Pulmonary artery endothelial cell (primary cell): ENCODE measurements at regions not wholly inside any gene's neighbourhood (a gene's known extent, or its start where the extent isn't known, plus 50 kb on each side); places are given as distances from the start of the nearest gene placed in this dataset.

Experiments
- DNase-seq: peaks from one replicate; pipeline ENCODE4 v3.0.0-alpha.2; 2011; ENCODE audit warnings: low read depth, low spot score

DNA sequence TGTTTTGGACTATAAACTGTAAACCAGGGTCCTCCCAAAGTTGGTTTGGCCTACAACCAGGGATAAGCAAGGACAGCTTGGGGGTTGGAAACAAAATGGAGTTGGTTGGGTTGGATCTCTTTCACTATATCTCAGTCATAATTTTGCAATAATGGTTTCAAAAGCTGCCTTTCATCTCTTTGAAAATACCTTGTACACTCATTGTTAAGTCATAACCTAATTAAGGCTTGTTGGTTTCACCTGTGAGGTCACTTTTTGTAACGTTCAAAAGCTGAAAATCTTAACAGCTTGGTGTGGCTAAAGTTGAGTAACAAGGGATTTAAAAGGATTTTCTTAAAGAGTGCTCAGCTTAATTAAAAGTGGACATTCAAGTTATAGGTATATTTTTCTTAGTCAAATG, 476.1 kb downstream of the IPMK start:
- DNase-seq: no peak

DNA sequence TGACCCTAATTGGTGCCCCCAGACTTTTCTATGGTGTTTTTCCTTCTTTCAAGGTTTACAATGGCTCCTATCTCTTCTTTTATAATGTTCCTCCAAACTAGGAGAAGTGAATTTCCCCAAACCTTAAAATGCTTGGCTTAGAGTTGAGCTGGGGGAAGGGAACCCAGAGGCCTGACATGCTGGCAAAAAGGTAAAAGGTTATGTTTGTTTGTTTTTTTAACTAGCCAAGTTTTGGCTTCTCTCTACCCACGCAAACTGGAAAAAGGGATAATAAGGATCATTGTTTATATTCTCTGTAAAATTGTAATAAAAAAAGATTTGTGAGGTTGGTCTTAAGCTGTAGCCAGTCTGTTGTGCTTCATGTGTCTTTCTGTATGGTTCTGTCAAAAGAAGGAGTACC, 477.0 kb downstream of the IPMK start:
- DNase-seq: no peak

DNA sequence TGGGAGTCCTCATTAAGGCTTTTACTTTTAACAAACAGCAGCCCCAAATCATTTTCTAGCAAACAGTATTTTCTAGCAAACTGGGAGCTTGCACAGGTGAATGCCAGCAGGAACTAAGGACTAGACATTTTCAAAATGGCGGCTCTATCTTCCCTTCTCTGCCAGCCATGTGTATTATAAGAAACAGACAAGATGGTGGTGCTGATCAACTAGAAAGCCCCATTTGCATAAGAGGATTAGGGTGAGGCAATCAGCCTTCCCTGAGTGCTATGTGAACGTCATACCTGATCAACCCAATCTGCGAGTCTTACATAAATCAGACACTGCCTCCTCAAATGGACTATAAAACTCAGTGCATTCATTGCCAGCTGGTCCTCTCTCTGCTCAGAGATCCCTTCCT, 479.6 kb downstream of the IPMK start:
- no peak for DNase-seq

DNA sequence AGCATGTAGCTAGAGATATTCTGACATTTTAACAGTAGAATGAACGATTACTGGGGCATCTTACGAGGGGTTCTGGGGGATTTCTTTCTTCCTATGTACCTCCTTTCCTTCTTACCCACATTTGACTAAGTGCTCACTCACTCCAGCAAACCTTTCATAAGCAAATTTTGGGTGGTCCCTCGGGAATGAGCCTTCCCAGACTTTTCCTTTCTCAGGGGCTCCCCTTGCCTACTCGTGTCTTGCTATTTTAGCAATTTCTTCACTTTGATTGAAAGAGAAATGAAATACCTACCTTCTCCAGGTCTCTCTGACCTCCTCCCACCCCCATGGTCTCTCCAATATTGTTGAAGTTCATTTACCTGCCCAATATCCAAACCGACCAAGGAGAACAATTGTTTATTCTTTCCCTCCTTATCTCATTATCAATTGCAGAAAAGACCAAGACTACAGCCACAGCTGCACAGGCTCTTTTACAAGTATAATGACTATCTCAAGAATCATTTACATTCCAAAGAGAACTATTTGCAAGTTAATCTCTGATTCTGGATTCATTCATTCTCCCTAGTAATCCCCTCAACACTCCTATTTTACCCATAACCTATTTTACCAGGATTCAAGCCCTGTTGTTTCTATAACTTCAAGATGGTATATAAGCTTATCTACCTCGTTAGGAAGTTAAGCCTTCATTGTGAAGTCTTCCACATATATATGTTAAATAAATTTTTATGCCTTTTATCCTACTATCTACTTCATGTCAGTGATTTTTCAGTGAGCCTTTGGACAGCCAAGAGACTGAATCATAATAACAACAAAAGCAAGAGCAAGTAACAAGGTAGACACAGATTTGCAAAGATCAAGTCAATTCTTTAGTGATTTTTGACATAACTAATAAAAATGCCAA, 480.6 kb downstream of the IPMK start:
- DNase-seq: no peak

DNA sequence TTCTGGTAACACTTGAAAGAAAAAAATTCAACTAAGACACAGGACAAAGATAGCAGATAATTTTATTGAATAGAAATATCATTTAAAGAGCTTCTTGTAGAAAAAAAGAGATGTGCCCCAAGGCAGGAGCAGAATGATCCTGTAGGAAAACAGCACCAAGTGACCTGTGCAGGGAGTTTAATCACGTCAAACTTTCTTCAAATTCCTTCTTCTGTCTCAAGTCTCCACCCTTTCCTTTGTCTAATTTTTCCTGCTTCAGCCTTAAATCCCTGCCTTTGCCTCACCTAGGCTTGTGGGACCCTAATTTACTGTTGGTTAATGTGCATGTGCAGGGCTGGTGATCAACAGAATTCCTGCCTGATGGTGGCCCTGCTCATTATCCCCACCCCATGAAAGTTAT, 481.4 kb downstream of the IPMK start:
- no peak for DNase-seq

DNA sequence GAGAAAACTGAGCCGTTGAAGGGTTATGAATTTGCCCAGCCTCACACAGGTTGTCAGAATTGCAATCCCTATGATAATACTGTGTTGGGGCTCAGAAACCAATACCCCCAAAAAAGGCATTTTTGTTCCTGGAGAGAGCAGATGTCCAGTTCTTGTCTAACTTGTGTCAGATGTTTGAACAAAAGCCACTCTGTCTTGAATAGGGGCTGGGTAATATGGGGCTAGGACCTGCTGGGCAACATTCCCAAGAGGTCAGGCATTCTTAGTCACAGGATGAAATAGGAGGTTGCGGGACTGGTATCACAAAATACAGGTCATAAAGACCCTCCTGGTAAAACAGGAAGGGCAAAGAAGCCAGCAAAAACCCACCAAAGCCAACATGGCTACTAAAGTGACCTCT, 482.1 kb downstream of the IPMK start:
- DNase-seq: no peak

DNA sequence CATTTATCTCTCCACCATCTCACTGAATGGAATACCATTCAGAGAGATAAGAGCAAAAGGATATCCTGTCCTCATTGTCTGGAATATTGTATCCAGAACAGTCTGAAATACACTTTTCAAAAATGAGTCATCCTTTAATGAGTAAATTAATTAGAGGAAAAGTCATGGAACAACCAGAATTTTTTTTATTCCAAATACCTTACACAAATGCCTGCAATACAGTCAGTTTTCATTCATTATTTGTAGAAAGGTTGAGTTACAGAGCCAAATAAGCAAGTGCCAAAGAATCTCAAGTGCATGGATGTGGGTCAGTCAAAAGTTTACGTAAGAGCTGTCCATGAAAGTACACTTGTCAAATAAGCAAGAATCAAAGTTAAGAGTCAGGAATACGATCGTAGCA, 482.6 kb downstream of the IPMK start:
- DNase-seq: no peak

DNA sequence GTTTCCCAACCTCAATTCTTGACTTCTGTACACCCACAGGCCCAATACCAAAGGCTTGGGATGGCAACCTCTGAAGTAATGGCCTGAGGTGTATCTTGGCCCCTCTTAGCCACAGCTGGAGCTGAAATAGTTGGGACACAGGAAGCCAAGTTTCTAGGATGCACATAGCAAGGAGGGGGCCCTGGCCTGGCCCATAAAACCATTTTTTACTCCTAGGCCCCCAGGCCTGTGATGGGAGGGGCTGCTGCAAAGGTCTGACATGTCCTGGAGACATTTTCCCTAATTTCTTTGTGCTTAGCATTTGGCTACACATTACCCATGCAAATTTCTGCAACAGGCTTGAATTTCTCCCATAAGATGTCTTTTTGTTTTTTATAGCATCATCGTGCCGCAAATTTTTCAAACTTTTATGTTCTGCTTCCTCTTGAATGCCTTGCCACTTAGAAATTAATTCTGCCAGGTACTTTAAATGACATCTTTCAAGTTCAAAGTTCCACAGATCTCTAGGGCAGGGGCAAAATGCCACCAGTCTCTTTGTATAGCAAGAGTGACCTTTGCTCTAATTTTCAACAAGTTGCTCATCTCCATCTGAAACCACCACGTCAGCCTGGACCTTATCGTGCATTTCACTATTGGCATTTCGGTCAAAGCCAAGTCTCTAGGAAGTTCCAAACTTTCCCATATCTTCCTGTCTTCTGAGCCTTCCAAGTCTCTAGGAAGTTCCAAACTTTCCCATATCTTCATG, 490.8 kb downstream of the IPMK start:
- DNase-seq: no peak

DNA sequence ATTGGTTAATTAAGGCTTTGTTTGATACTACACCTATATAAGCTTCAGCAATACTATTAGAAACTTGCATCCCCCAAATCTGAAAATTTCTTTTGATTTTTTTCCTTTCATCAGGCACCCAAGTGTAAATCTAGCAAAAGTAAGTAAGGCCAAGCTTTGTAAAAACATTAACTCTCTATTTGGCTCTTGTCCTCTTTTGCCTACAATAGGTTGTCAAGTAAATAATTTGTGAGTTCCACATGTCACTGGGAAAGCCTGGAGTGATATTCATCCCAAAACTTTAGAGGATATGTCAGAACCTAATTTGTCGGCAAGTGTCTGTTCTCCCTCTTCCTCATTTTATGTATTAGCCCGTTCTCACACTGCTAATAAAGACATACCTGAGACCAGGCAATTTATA, 492.4 kb downstream of the IPMK start:
- no peak for DNase-seq

DNA sequence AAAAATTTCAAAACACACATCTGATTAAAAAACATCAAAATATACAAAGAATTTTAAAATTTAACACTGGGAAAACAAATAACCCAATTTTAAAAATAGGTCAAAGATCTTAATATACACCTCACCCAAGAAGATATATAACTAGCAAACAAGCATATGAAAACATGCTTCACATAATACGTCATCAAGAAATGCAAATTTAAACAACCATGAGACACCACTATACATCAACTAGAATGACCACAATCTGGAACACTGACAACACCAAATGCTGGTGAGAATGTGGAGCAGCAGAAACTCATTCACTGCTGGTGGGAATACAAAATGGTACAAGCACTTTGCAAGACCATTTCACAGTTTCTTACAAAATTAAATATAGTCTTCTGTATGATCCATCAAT, 498.4 kb downstream of the IPMK start:
- no peak for DNase-seq

DNA sequence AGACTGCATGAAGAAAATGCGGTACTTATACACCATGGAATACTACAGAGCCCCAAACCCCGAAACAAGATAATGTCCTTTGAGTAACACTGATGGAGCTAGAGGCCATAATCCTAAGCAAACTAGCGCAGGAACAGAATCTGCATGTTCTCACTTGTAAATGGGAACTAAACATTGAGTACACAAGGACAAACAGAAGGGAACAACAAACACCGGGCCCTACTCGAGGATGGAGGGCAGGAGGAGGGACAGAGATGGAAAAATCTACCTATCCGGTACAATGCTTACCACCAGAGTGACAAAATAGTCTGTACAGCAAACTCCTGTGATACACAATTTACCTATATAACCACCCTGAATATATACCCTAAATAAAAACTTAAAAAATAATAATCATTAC, 507.9 kb downstream of the IPMK start:
- no peak for DNase-seq

DNA sequence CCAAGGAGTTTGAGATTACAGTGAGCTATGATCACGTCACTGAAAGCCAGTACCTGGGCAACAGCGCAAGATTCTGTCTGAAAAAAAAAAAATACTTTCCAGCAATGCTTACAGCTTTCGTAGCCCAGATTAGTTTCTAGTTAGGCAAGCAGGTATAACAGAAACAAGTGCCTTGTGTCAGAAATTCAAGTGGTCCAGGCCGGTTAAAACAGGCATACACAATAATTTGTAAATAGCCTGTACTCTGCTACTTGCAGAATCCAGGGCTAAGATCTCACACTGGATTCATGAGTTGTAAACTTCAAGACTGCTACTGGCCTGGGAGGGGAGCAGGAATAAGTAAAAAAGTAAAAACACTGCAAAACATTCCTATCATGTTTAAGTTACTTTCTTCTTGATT, 512.9 kb downstream of the IPMK start:
- DNase-seq: no peak

DNA sequence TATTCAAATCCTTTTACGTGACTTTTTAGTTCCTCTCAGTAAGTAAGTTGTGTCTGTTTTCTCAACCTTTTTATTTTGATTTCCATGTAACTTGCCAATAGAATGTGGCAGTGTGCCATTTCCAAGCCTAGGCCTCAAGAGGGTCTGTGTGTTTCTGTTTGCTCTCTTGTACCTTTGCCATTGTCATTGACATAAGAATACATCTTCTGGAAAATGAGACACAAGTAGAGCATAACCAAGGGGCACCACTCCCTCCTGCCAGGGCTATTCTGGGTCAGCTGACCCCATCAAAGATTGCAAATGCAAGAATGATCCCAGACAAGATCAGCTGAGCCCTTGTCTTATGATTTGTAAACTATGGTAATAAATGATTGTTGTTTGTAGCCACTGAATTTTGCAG, 524.0 kb downstream of the IPMK start:
- DNase-seq: no peak

DNA sequence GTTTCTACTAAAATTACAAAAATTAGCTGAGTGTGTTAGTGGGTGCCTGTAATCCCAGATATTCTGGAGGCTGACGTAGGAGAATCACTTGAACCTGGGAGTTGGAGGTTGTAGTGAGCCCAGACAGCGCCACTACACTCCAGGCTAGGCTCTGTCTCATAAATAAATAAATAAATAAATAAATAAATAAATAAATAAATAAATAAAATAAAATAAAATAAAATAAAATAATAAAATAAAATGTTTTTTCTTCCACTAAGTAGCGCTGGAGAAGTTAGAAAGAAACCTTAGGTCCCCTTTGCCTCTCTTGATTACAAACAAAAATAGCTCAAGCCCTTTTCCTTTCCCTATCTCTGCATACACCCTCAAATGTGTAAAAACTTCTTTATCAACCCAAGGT, 525.9 kb downstream of the IPMK start:
- DNase-seq: no peak

DNA sequence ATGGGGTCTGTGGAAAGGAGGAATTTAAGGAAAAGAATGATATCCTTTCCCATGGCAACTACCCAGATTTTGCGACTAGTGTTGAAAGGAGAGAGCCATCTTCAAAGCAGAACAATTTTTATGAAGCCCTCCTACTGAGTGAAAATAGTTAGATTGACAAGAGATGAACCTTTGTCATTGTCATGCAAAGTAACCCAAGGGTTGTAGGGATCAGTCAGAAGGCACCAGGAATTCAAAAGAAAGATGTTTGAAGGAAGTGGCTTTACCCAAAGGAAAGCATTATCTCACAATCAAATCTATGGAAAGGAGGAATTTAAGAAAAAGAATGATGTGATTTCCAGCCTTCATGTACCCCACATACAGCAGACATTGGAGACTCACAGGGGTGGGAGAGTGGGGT, 544.4 kb downstream of the IPMK start:
- no peak for DNase-seq

DNA sequence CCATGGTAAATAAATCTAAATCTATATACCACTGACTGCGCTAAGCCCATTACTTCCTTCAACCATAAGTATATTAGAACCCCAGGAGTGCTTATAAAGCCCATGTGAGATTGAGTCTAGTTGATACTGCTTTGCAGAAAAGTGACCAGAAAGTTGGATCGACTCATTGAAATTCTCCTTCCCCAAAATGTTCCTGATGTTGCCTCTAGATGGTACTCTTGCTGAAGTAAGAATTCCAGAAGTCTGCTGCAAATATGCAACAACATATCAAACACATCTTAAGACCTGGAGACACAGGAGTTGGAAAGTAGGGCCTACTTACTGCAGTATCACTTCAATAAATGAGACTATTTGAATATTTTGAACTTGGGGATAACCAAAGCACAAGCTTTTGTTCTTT, 550.8 kb downstream of the IPMK start:
- no peak for DNase-seq

DNA sequence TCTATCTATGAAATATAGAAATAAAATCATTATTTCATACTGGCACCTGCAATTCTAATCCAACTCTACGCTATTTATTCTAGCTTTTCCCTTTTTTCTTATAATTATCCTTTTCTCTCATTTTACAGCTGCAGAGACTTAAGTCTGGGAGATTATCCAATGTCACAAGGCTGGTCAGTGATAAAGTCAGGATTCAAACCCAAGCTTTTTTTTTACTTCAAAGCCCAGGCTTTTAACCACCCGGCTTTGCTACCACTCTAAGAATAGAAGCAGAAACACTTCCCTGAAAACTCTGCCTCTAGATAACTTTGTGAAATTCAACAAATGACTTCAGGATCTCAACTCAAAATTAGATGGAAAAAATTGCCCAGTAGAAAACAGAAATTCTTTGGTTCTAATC, 552.5 kb downstream of the IPMK start:
- DNase-seq: no peak

DNA sequence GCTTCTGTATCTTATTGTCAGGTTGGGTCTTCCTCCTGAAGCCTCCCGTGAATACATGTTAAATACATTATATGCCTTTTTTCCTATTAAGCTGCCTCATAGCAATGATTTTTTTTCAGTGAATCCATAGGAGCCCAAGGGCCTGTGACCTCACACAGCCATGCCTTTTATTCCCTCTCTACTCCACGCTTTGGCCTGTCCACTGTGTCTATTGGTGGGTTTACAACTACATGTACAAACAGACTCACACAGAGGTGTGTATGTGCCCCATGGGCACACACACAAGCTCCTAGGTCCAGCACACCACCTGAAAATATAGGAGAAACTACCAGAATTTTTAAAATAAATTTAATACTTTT, 560.4 kb downstream of the IPMK start:
- DNase-seq: no peak

DNA sequence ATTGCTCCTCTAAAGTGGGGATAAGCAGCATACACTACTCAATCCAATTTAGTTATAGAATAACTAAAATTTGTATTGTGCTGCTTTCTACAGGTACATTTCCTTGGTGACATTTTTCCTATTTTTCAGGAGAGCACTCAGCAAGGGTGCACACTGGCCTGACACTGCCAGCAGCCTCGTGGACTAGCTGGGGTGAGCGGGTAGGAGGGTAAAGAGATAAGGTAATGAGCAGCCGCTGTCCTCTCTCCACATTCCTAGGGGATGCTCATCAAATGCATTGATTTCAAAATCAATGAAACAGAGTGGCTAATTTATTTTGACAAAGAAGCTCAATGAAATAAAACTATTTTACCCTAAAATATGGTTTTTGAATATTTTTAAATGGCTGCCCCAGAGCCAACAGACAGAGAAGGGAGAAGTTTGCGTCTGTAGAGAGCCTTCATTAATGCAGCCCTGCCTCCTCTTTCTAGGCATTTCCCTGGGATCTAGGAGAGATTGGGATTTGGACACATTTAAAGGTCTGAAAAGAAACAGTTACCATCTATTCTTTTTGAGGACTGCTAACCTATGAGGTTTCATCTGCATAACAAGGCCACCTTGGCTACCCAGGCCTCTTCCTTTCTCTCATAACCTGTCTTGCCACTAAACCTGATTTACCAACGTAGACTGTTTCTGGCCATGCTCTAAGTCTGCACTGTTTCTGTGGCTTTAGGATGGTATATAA, 561.0 kb downstream of the IPMK start:
- no peak for DNase-seq

DNA sequence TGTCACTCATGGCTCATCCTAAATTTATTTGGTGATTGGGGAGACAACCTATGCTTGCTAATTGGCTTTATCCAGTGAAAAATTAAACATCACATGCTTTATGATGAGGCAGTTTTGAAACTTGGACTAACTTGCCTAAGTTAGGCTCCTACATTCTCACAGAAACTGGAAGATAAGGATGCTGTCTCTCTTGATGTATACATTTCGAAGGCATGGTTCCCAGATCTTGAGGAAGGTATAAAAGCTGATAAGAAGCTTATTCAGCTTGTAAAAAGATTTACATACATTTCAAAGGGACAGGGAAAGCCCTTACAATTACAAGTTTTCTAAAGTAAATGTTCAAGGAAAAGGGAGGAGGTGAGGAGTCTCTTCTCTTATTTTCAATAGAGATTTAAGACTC, 561.7 kb downstream of the IPMK start:
- DNase-seq: no peak

DNA sequence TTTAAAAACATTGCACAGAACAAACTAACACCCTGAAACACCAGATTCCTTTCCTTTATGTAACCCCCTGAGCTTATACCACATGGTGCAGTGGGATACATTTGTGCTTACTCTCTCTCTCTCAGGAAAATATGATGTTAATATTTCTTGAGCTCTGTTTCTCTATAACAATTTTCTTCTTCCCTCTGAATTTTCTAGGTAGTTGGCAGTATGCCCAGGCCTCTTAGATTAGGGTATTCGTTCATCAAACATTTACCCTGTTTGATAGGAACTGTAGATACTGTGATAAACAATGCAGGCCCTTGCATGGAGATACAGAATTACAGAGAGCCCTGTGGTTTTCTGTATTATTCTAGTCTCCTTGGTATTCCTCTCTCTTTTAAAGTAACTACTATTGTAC, 567.8 kb downstream of the IPMK start:
- no peak for DNase-seq

DNA sequence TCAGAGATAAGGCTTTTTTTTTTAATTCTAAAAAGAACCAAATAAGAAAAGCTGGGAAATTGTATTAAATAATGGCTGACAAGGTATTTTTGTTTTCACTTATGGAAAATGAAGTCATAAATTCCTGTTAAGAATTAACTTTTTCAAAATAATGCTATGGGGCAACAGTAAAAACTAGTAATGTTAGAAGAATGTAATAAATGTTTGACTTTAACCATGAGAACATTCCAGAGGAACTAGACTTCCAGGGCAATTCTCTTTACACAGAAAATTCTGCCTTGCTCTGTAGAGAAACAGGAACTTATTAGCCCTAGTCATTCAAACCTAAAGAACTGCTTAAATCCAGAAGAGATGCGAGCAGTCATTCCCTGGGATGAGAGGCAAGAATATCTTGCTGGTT, 571.1 kb downstream of the IPMK start:
- DNase-seq: no peak
